HEK293 (cell line): ENCODE measurements at regions not wholly inside any gene's neighbourhood (a gene's known extent, or its start where the extent isn't known, plus 50 kb on each side); places are given as distances from the start of the nearest gene placed in this dataset.

Experiments
- CTCF ChIA-PET: fragments of 350-600 bp; formaldehyde crosslinking; extraction: SDS; loops from one replicate; lab custom pipeline; 2021; ENCODE audit warnings: antibody characterized with exemption; lab: Yijun Ruan, JAX
- POLR2A ChIA-PET: fragments of 300-600 bp; formaldehyde crosslinking; extraction: SDS; loops from one replicate; lab custom pipeline; 2020; ENCODE audit warnings: antibody characterized with exemption, inconsistent platforms; lab: Yijun Ruan, JAX
- H3K27ac ChIP-seq: fragments of 200-500 bp; sonication (Bioruptor generic); 2 replicates; pipeline ENCODE4 v1.5.1; 2014; ENCODE audit warnings: low read depth, low read length, control low read depth, inconsistent platforms; ENCODE audit errors: extremely low read depth
- H3K36me3 ChIP-seq, 2 experiments: fragments of 200-500 bp in 1 of 2; sonication (Bioruptor generic) in 1 of 2; 1 replicate in 1 of 2; 2 replicates in 1 of 2; pipeline ENCODE4 v1.5.1; 2014 to 2017; ENCODE audit warnings: inconsistent platforms in 2 of 2, low read length in 2 of 2; ENCODE audit not compliant: control insufficient read depth in 2 of 2, insufficient read depth in 1 of 2
- H3K4me1 ChIP-seq: fragments of 200-500 bp; sonication (Bioruptor generic); 2 replicates; pipeline ENCODE4 v1.5.1; 2014; ENCODE audit warnings: mild to moderate bottlenecking, low read length, inconsistent platforms; ENCODE audit not compliant: control insufficient read depth, insufficient read depth
- H3K4me3 ChIP-seq: 2 replicates; pipeline ENCODE4 v1.5.1; 2011; ENCODE audit warnings: low read depth, mild to moderate bottlenecking, control low read depth, low read length, moderate library complexity
- H3K9me3 ChIP-seq: fragments of 200-500 bp; sonication (Bioruptor generic); 2 replicates; pipeline ENCODE4 v1.5.1; 2014; ENCODE audit warnings: low read depth, low read length, inconsistent platforms; ENCODE audit not compliant: control insufficient read depth, insufficient read depth
- CTCF ChIP-seq: fragments of 450-650 bp; formaldehyde crosslinking; IDR thresholded peaks from 2 replicates; pipeline ENCODE4 v1.5.1; 2016; ENCODE audit warnings: missing biosample characterization, missing genetic modification characterization
- KLF8 ChIP-seq: fragments of 450-650 bp; formaldehyde crosslinking; IDR thresholded peaks from 2 replicates; pipeline ENCODE4 v1.5.1; 2016; ENCODE audit warnings: missing biosample characterization, missing genetic modification characterization
- PRDM2 ChIP-seq: fragments of 450-650 bp; formaldehyde crosslinking; IDR thresholded peaks from 2 replicates; pipeline ENCODE4 v1.5.1; 2016; ENCODE audit warnings: missing biosample characterization, missing genetic modification characterization, borderline replicate concordance
- SCRT2 ChIP-seq: fragments of 450-650 bp; formaldehyde crosslinking; IDR thresholded peaks from 2 replicates; pipeline ENCODE4 v1.5.1; 2016; ENCODE audit warnings: missing biosample characterization, missing genetic modification characterization
- TSHZ1 ChIP-seq: fragments of 450-650 bp; formaldehyde crosslinking; IDR thresholded peaks from 2 replicates; pipeline ENCODE4 v1.5.1; 2016; ENCODE audit warnings: missing biosample characterization, missing genetic modification characterization, borderline replicate concordance
- ZFP41 ChIP-seq: fragments of 450-650 bp; formaldehyde crosslinking; IDR thresholded peaks from 2 replicates; pipeline ENCODE4 v1.5.1; 2016; ENCODE audit warnings: missing biosample characterization, missing genetic modification characterization, borderline replicate concordance
- ZNF133 ChIP-seq: fragments of 450-650 bp; formaldehyde crosslinking; IDR thresholded peaks from 2 replicates; pipeline ENCODE4 v1.5.1; 2016; ENCODE audit warnings: missing biosample characterization, missing genetic modification characterization
- ZNF155 ChIP-seq: fragments of 450-650 bp; formaldehyde crosslinking; IDR thresholded peaks from 2 replicates; pipeline ENCODE4 v1.5.1; 2016; ENCODE audit warnings: missing biosample characterization, missing genetic modification characterization
- ZNF223 ChIP-seq: fragments of 450-650 bp; formaldehyde crosslinking; IDR thresholded peaks from 2 replicates; pipeline ENCODE4 v1.5.1; 2016; ENCODE audit warnings: missing biosample characterization, missing genetic modification characterization
- ZNF239 ChIP-seq: fragments of 450-650 bp; formaldehyde crosslinking; IDR thresholded peaks from 2 replicates; pipeline ENCODE4 v1.5.1; 2016; ENCODE audit warnings: missing biosample characterization, missing genetic modification characterization
- ZNF366 ChIP-seq: fragments of 450-650 bp; formaldehyde crosslinking; conservative IDR thresholded peaks from 2 replicates; pipeline ENCODE4 v1.5.1; 2016; ENCODE audit warnings: missing biosample characterization, missing genetic modification characterization
- ZNF433 ChIP-seq: fragments of 450-650 bp; formaldehyde crosslinking; IDR thresholded peaks from 2 replicates; pipeline ENCODE4 v1.5.1; 2016; ENCODE audit warnings: missing biosample characterization, missing genetic modification characterization, low read depth
- ZNF571 ChIP-seq: fragments of 450-650 bp; formaldehyde crosslinking; IDR thresholded peaks from 2 replicates; pipeline ENCODE4 v1.5.0; 2017; ENCODE audit warnings: missing biosample characterization, missing genetic modification characterization
- ZNF664 ChIP-seq: fragments of 450-650 bp; formaldehyde crosslinking; IDR thresholded peaks from 2 replicates; pipeline ENCODE4 v1.5.1; 2016; ENCODE audit warnings: missing biosample characterization, missing genetic modification characterization
- ZNF707 ChIP-seq: fragments of 450-650 bp; formaldehyde crosslinking; IDR thresholded peaks from 2 replicates; pipeline ENCODE4 v1.5.1; 2016; ENCODE audit warnings: missing biosample characterization, missing genetic modification characterization
- ZNF768 ChIP-seq: fragments of 450-650 bp; formaldehyde crosslinking; IDR thresholded peaks from 2 replicates; pipeline ENCODE4 v1.5.1; 2018; ENCODE audit warnings: missing biosample characterization, mild to moderate bottlenecking, missing genetic modification characterization
- ZNF791 ChIP-seq: fragments of 450-650 bp; formaldehyde crosslinking; IDR thresholded peaks from 2 replicates; pipeline ENCODE4 v1.5.1; 2016; ENCODE audit warnings: missing biosample characterization, missing genetic modification characterization
- ZNF837 ChIP-seq: fragments of 450-650 bp; formaldehyde crosslinking; IDR thresholded peaks from 2 replicates; pipeline ENCODE4 v1.5.1; 2016; ENCODE audit warnings: missing biosample characterization, missing genetic modification characterization

- POLR2A ChIA-PET, result interaction anchor here (0.5 kb wide), 1 partner anchor 9 kb away, joined by 3 read pairs; no protein-coding TSS in a partner anchor
- no peaks in the 10 kb centered on the region for H3K9me3 ChIP-seq
- H3K27ac ChIP-seq, result no peak overlapping the region
- no peak overlapping the region for H3K4me3 ChIP-seq
- TF ChIP-seq KLF8 (tag by site-specific recombination) (no peak), ZNF837 (tag by site-specific recombination) (no peak), ZNF366 (tag by site-specific recombination) (peak; percentile 30; the same call in 1 of the 2 replicates), ZNF664 (peak; percentile 75; the same call in 1 of the 2 replicates)
- no peaks in the 10 kb centered on the region for H3K36me3 ChIP-seq
- no peaks in the 10 kb centered on the region for H3K4me1 ChIP-seq
- CTCF ChIA-PET, result interaction anchor here (0.7 kb wide), 1 partner anchor 201 kb away, joined by 3 read pairs; no protein-coding TSS in a partner anchor
Measured at GRCh38 chr2:88253997-88254396, 83.9 kb downstream of the THNSL2 start.

- no peak for TF ChIP-seq TSHZ1 (tag by site-specific recombination)
- TF ChIP-seq ZNF791 (tag by site-specific recombination), result no peak
- no peak for TF ChIP-seq PRDM2 (tag by site-specific recombination)
- TF ChIP-seq ZNF155, result no peak
- TF ChIP-seq ZNF223, result no peak
- no peak for TF ChIP-seq ZNF239 (tag by site-specific recombination)
- Histone ChIP-seq H3K4me1 (no peaks in the 10 kb centered on the region), H3K27ac (no peak overlapping the region), H3K36me3 (no peaks in the 10 kb centered on the region), H3K4me3 (no peak overlapping the region), H3K9me3 (no peaks in the 10 kb centered on the region)
- ChIA-PET CTCF (interaction anchor here (1.1 kb wide), 1 partner anchor 193 kb away, joined by 3 read pairs; no protein-coding TSS in a partner anchor), POLR2A (no interaction called here)
Measured at GRCh38 chr2:88253375-88253774, 83.2 kb downstream of the THNSL2 start.

GRCh38 chr2:88252646-88253045 is 82.5 kb downstream of the THNSL2 start:
- no peak overlapping the region for H3K27ac ChIP-seq
- CTCF ChIA-PET, result interaction anchor here (1.1 kb wide), 1 partner anchor 192 kb away, joined by 3 read pairs; no protein-coding TSS in a partner anchor

More at GRCh38 chr2:88252646-88253045, 82.5 kb downstream of the THNSL2 start:
- no peak overlapping the region for H3K4me3 ChIP-seq
- TF ChIP-seq ZFP41, result no peak
- no peak for TF ChIP-seq ZNF571 (tag by site-specific recombination)
- TF ChIP-seq ZNF768 (tag by site-specific recombination), result no peak
- peak; percentile 60 for TF ChIP-seq SCRT2 (tag by site-specific recombination)
- no peak for TF ChIP-seq ZNF133 (tag by site-specific recombination)
- no peak for TF ChIP-seq ZNF707
- no peak for TF ChIP-seq CTCF
- TF ChIP-seq ZNF433 (tag by site-specific recombination), result no peak
- no peaks in the 10 kb centered on the region for H3K9me3 ChIP-seq
- POLR2A ChIA-PET, result no interaction called here
- no peaks in the 10 kb centered on the region for H3K36me3 ChIP-seq
- H3K4me1 ChIP-seq, result no peaks in the 10 kb centered on the region
